ENCODE measurements at regions not wholly inside any gene's neighbourhood (a gene's known extent, or its start where the extent isn't known, plus 50 kb on each side); places are given as distances from the start of the nearest gene placed in this dataset.

- TF ChIP-seq POLR2A (IDR thresholded peaks at IDR 0.05) (no peak), CTCF (IDR thresholded peaks at IDR 0.05) (no peak)
- DNase-seq: no peak
- intact Hi-C loops (cut with DNase I): no loop called here
- Histone ChIP-seq H3K4me1 (no peaks in the 10 kb centered on the region), H3K27ac (no peak overlapping the region), H3K36me3 (no peaks in the 10 kb centered on the region), H3K9me3 (no peaks in the 10 kb centered on the region), H3K27me3 (no peaks in the 10 kb centered on the region), H3K4me3 (no peak overlapping the region)
- 58% methylated on average over 4 of the region's 4 CpGs for WGBS (ENCODE audit: insufficient coverage, low coverage, low lambda C conversion rate, missing lambda C conversion rate)
- no peak for ATAC-seq
Measured at GRCh38 chr17:53406907-53407306, 415.8 kb upstream of the KIF2B start.

- Histone ChIP-seq H3K27me3 (no peaks in the 10 kb centered on the region), H3K4me1 (no peaks in the 10 kb centered on the region), H3K27ac (no peak overlapping the region), H3K9me3 (no peaks in the 10 kb centered on the region), H3K36me3 (no peaks in the 10 kb centered on the region), H3K4me3 (no peak overlapping the region)
- WGBS (ENCODE audit: insufficient coverage, low coverage, low lambda C conversion rate, missing lambda C conversion rate): 72% methylated on average over 6 of the region's 6 CpGs
- DNase-seq: no peak
- TF ChIP-seq CTCF (IDR thresholded peaks at IDR 0.05): no peak
- TF ChIP-seq POLR2A (IDR thresholded peaks at IDR 0.05): no peak
- ATAC-seq: no peak
- intact Hi-C loops (cut with DNase I): no loop called here
Measured at GRCh38 chr17:53391197-53391596, 431.5 kb upstream of the KIF2B start.

GRCh38 chr17:53390575-53390974, 432.2 kb upstream of the KIF2B start:
- Histone ChIP-seq H3K36me3 (no peaks in the 10 kb centered on the region), H3K4me3 (no peak overlapping the region), H3K4me1 (no peaks in the 10 kb centered on the region), H3K27me3 (no peaks in the 10 kb centered on the region), H3K27ac (no peak overlapping the region), H3K9me3 (no peaks in the 10 kb centered on the region)
- DNase-seq (no peak), ATAC-seq (no peak)
- intact Hi-C loops (cut with DNase I): no loop called here
- 15% methylated on average over 2 of the region's 2 CpGs for WGBS (ENCODE audit: insufficient coverage, low coverage, low lambda C conversion rate, missing lambda C conversion rate)
- TF ChIP-seq CTCF (IDR thresholded peaks at IDR 0.05): no peak
- TF ChIP-seq POLR2A (IDR thresholded peaks at IDR 0.05): no peak

- no peak for ATAC-seq
- no peaks in the 10 kb centered on the region for H3K4me1 ChIP-seq
Measured at GRCh38 chr17:53387745-53388144, 435.0 kb upstream of the KIF2B start.

More at GRCh38 chr17:53387745-53388144, 435.0 kb upstream of the KIF2B start:
- Histone ChIP-seq H3K4me3 (no peak overlapping the region), H3K27ac (no peak overlapping the region), H3K27me3 (no peaks in the 10 kb centered on the region), H3K36me3 (no peaks in the 10 kb centered on the region), H3K9me3 (no peaks in the 10 kb centered on the region)
- no peak for DNase-seq
- WGBS (ENCODE audit: insufficient coverage, low coverage, low lambda C conversion rate, missing lambda C conversion rate): 43% methylated on average over 3 of the region's 3 CpGs
- TF ChIP-seq CTCF (IDR thresholded peaks at IDR 0.05): no peak
- intact Hi-C loops (cut with DNase I): no loop called here
